ENCODE measurements at regions not wholly inside any gene's neighbourhood (a gene's known extent, or its start where the extent isn't known, plus 50 kb on each side); places are given as distances from the start of the nearest gene placed in this dataset.

- TF ChIP-seq CTCF (IDR thresholded peaks at IDR 0.05) (no peak), POLR2A (IDR thresholded peaks at IDR 0.05) (no peak), EP300 (IDR thresholded peaks at IDR 0.05) (no peak)
These were observed 52.9 kb upstream of the BCL6 start for GRCh38 chr3:187798126-187798525.
